CD4-positive, alpha-beta T cell treated with Interleukin-15 for 1 hour (primary cell): ENCODE measurements at regions not wholly inside any gene's neighbourhood (a gene's known extent, or its start where the extent isn't known, plus 50 kb on each side); places are given as distances from the start of the nearest gene placed in this dataset.

ENCODE experiments used
- DNase-seq: peaks from one replicate; pipeline ENCODE4 v3.0.0-alpha.2; 2020

GRCh38 chr5:143761663-143762062 is 50.3 kb upstream of the HMHB1 start:
- DNase-seq, result no peak

- no peak for DNase-seq
Observed at GRCh38 chr5:143760755-143761154, 51.2 kb upstream of the HMHB1 start.

GRCh38 chr5:143760131-143760505 is 51.8 kb upstream of the HMHB1 start:
- no peak for DNase-seq

- no peak for DNase-seq
Observed at GRCh38 chr5:143759396-143760130, 52.4 kb upstream of the HMHB1 start.

- no peak for DNase-seq
Observed at GRCh38 chr5:143758750-143759149, 53.2 kb upstream of the HMHB1 start.

- no peak for DNase-seq
Observed at GRCh38 chr5:143758015-143758414, 53.9 kb upstream of the HMHB1 start.

- DNase-seq, result no peak
Observed at GRCh38 chr5:143757116-143757515, 54.8 kb upstream of the HMHB1 start.

- no peak for DNase-seq
Observed at GRCh38 chr5:143755966-143756365, 56.0 kb upstream of the HMHB1 start.

GRCh38 chr5:143752165-143752850 is 59.7 kb upstream of the HMHB1 start:
- no peak for DNase-seq

GRCh38 chr5:143751342-143751741 is 60.6 kb upstream of the HMHB1 start:
- DNase-seq, result no peak

GRCh38 chr5:143749581-143750205 is 62.3 kb upstream of the HMHB1 start:
- no peak for DNase-seq

GRCh38 chr5:143748516-143748915 is 63.4 kb upstream of the HMHB1 start:
- DNase-seq, result no peak

GRCh38 chr5:143742951-143743350 is 69.0 kb upstream of the HMHB1 start:
- no peak for DNase-seq

GRCh38 chr5:143741421-143741820 is 70.5 kb upstream of the HMHB1 start:
- no peak for DNase-seq

GRCh38 chr5:143740956-143741355 is 71.0 kb upstream of the HMHB1 start:
- no peak for DNase-seq

- DNase-seq, result no peak
Observed at GRCh38 chr5:143739746-143740145, 72.2 kb upstream of the HMHB1 start.

- no peak for DNase-seq
Observed at GRCh38 chr5:143738417-143739401, 73.3 kb upstream of the HMHB1 start.

GRCh38 chr5:143737062-143737461 is 74.9 kb upstream of the HMHB1 start:
- no peak for DNase-seq

- DNase-seq, result no peak
Observed at GRCh38 chr5:143734456-143734780, 77.5 kb upstream of the HMHB1 start.

GRCh38 chr5:143733665-143734455 is 78.1 kb upstream of the HMHB1 start:
- DNase-seq, result no peak

GRCh38 chr5:143732402-143732801 is 79.6 kb upstream of the HMHB1 start:
- DNase-seq, result no peak

GRCh38 chr5:143730112-143730801 is 81.7 kb upstream of the HMHB1 start:
- DNase-seq, result no peak
